PC-9 (cell line): ENCODE measurements at regions not wholly inside any gene's neighbourhood (a gene's known extent, or its start where the extent isn't known, plus 50 kb on each side); places are given as distances from the start of the nearest gene placed in this dataset.

Source experiments
- EZH2 ChIP-seq: fragments of 200-600 bp; sonication (generic); IDR thresholded peaks from 2 replicates; pipeline ENCODE4 v1.8.0; 2017; ENCODE audit warnings: antibody characterized with exemption, low read depth
- TF ChIP-seq, protein P1 (sequence below): fragments of 200-600 bp; sonication (generic); conservative IDR thresholded peaks from 2 replicates; pipeline ENCODE4 v1.6.1; 2017; ENCODE audit warnings: mixed run types, antibody characterized with exemption, mild to moderate bottlenecking, moderate library complexity

DNA sequence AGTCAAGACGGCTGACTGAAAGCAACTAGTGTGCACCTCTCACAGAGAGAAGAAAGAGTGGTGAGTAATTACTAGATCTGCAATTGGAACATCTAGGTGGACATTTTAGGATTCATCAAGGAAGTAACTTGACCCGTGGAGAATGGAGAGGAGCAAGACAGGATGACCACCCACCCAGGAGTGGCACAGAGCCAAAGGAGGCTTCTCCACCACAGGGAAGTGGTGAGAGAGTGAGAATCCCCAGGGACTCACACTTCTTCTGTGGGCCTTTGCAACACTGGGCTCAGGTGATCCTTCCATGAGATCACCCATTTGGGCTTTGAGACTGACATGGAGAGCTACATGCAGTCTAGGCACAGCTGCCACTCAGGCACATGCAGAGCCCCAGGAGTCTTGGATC, 132.8 kb upstream of the GALNT5 start:
- TF ChIP-seq, protein P1, sequence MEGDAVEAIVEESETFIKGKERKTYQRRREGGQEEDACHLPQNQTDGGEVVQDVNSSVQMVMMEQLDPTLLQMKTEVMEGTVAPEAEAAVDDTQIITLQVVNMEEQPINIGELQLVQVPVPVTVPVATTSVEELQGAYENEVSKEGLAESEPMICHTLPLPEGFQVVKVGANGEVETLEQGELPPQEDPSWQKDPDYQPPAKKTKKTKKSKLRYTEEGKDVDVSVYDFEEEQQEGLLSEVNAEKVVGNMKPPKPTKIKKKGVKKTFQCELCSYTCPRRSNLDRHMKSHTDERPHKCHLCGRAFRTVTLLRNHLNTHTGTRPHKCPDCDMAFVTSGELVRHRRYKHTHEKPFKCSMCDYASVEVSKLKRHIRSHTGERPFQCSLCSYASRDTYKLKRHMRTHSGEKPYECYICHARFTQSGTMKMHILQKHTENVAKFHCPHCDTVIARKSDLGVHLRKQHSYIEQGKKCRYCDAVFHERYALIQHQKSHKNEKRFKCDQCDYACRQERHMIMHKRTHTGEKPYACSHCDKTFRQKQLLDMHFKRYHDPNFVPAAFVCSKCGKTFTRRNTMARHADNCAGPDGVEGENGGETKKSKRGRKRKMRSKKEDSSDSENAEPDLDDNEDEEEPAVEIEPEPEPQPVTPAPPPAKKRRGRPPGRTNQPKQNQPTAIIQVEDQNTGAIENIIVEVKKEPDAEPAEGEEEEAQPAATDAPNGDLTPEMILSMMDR: no peak
- TF ChIP-seq EZH2: no peak
